ENCODE measurements at regions not wholly inside any gene's neighbourhood (a gene's known extent, or its start where the extent isn't known, plus 50 kb on each side); places are given as distances from the start of the nearest gene placed in this dataset.

DNA sequence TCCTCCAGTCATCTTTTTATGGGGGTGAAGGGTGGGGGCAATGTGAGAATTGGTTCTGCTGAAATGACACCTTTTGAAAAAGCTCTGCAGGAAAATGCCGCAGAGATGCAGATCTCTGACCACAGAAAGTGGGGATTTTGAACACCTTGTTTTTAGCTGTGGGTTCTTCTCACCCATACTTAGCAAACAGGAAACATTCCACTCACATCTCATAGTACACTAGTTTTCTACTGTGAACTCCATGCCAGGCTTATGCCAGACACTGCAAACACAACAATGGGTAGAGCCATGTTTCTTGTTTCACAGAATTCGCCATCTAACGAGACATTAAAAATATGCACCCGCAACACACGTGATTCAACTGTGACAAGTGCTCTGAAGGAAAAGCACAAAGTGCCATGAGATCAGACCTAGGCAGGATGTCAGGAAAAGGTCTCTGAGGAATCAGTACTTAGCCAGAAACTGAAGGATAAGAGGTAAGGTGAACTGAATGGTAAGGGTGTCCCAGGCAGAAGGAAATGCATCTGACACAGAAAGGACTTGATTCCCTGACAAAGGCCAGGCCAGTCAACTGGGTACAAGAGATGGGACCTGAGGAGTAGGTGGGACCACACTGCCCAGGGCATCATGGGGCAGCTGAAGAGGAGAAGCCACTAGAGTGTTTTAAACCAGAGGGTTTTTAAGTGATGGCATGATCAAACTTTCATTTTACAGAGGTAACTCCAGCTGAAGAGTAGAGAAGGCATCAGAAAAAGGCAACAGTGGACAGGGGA, 83.8 kb upstream of the JAK1 start:
- no peak overlapping the region for H3K4me3 ChIP-seq (ENCODE audit: low read depth, low read length)
- TF ChIP-seq, protein P1, sequence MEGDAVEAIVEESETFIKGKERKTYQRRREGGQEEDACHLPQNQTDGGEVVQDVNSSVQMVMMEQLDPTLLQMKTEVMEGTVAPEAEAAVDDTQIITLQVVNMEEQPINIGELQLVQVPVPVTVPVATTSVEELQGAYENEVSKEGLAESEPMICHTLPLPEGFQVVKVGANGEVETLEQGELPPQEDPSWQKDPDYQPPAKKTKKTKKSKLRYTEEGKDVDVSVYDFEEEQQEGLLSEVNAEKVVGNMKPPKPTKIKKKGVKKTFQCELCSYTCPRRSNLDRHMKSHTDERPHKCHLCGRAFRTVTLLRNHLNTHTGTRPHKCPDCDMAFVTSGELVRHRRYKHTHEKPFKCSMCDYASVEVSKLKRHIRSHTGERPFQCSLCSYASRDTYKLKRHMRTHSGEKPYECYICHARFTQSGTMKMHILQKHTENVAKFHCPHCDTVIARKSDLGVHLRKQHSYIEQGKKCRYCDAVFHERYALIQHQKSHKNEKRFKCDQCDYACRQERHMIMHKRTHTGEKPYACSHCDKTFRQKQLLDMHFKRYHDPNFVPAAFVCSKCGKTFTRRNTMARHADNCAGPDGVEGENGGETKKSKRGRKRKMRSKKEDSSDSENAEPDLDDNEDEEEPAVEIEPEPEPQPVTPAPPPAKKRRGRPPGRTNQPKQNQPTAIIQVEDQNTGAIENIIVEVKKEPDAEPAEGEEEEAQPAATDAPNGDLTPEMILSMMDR (IDR thresholded peaks at IDR 0.05; ENCODE audit: insufficient read depth, low read depth, low read length): no peak
- no peak for DNase-seq (ENCODE audit: low read depth)

DNA sequence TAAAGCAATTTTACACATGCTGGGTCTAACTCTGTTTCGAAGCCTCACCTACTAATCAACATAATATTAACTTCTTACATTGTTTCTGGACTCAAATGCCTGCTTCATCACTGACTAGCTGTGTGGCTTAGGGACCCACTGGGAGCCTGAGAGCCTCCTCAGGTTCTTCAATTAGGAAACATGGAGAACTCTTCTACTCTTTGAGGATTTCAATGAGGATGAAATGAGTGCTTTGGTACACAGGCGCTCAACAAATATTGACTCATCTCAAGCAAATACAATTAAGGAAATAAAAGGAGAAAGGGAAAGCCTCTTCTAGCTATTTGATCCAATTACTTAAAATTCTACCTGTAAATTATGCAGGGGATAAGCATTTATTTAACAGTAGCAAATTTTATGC, 84.4 kb upstream of the JAK1 start:
- no peak overlapping the region for H3K4me3 ChIP-seq (ENCODE audit: low read depth, low read length)
- TF ChIP-seq, protein P1 (IDR thresholded peaks at IDR 0.05; ENCODE audit: insufficient read depth, low read depth, low read length): no peak
- DNase-seq (ENCODE audit: low read depth): no peak

GRCh38 chr1:65054481-65054880, 88.1 kb upstream of the JAK1 start:
- H3K4me3 ChIP-seq (ENCODE audit: low read depth, low read length): no peak overlapping the region
- no peak for DNase-seq (ENCODE audit: low read depth)
- TF ChIP-seq, protein P1 (IDR thresholded peaks at IDR 0.05; ENCODE audit: insufficient read depth, low read depth, low read length): no peak

DNA sequence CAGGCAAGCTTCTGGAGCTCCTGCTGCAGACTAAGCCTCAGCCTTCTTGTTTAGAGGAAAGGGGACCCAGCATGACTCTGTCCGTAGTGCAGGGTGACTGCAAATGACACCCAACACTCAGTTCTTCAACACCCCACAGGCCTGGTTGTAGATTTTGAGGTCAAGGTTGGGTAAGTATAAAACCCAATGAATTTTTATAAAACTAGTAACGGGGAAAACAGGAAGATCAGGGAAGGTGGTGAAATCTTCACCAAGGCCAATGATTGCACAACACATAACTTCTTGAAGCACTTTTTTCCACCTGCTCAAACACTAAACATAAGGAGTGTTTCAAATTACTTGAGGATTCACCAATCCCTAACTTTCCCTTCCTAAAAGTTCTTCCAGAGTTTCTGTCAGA, 89.4 kb upstream of the JAK1 start:
- no peak for DNase-seq (ENCODE audit: low read depth)
- TF ChIP-seq, protein P1 (IDR thresholded peaks at IDR 0.05; ENCODE audit: insufficient read depth, low read depth, low read length): no peak
- H3K4me3 ChIP-seq (ENCODE audit: low read depth, low read length): no peak overlapping the region

GRCh38 chr1:65056234-65056633, 89.9 kb upstream of the JAK1 start:
- TF ChIP-seq, protein P1 (IDR thresholded peaks at IDR 0.05; ENCODE audit: insufficient read depth, low read depth, low read length): no peak
- no peak for DNase-seq (ENCODE audit: low read depth)
- H3K4me3 ChIP-seq (ENCODE audit: low read depth, low read length): no peak overlapping the region

GRCh38 chr1:65056866-65057265, 90.5 kb upstream of the JAK1 start:
- no peak for DNase-seq (ENCODE audit: low read depth)
- H3K4me3 ChIP-seq (ENCODE audit: low read depth, low read length): no peak overlapping the region
- TF ChIP-seq, protein P1 (IDR thresholded peaks at IDR 0.05; ENCODE audit: insufficient read depth, low read depth, low read length): no peak

Data from fibroblast of villous mesenchyme (primary cell).